ENCODE measurements at regions not wholly inside any gene's neighbourhood (a gene's known extent, or its start where the extent isn't known, plus 50 kb on each side); places are given as distances from the start of the nearest gene placed in this dataset.
"Not testable (repeated sequence)": the region's sequence is repeated elsewhere in the genome, so short reads cannot be mapped to it uniquely, and the experiment has no call there.

DNA sequence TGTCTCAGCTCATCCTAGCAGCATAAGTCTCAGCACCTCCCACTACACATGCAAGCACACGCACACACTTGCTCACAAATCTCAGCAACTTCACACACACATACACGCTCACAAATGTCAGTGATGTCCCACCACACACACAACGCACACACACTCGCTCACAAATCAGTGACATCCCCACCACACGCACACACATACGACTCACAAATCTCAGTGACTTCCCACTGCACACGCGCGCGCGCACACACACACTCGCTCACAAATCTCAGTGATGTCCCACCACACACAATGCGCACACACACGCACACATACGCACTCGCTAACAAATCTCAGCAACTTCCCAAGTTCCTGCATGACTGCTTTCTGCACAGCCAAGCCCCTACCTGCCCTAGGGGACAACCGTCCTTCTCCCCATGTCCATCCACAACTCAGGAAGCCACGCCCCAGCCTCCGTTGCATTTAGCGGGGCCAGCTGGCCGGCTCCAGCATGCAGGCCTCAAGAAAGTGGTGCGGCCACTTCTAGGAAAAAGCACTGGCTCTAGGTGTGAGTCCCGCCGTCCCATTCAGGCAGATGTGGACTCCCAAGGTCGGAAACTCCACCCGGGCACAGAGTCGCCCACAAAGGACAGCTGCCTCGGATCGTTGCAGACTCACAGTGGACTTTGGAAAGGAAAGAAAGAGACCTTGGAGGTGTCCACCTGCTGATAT lies 180.1 kb upstream of the SALL3 start:
- no peak for ATAC-seq
- TF ChIP-seq ESRRG (CRISPR knock-in tag; IDR thresholded peaks at IDR 0.05) (no peak), ARNTL (CRISPR knock-in tag; IDR thresholded peaks at IDR 0.05; ENCODE audit: borderline replicate concordance, low read depth) (no peak), ZNF70 (CRISPR knock-in tag; IDR thresholded peaks at IDR 0.05) (no peak), TSHZ2 (CRISPR knock-in tag; IDR thresholded peaks at IDR 0.05) (no peak), TOX (CRISPR knock-in tag; IDR thresholded peaks at IDR 0.05; ENCODE audit: borderline replicate concordance) (no peak), PPARA (CRISPR knock-in tag; IDR thresholded peaks at IDR 0.05; ENCODE audit: borderline replicate concordance) (no peak), ZFP3 (CRISPR knock-in tag; IDR thresholded peaks at IDR 0.05) (no peak), ZNF565 (CRISPR knock-in tag; conservative IDR thresholded peaks at IDR 0.05; ENCODE audit: low read depth) (no peak), CSDC2 (CRISPR knock-in tag; IDR thresholded peaks at IDR 0.05) (no peak), ZNF8 (CRISPR knock-in tag; IDR thresholded peaks at IDR 0.05) (no peak), BACH2 (CRISPR knock-in tag; IDR thresholded peaks at IDR 0.05; ENCODE audit: borderline replicate concordance) (no peak), ISL1 (CRISPR knock-in tag; IDR thresholded peaks at IDR 0.05) (no peak), RARB (CRISPR knock-in tag; IDR thresholded peaks at IDR 0.05) (no peak), ZFP30 (CRISPR knock-in tag; IDR thresholded peaks at IDR 0.05) (no peak), SNAI2 (CRISPR knock-in tag; IDR thresholded peaks at IDR 0.05) (no peak), GLIS3 (CRISPR knock-in tag; IDR thresholded peaks at IDR 0.05) (no peak), OSR1 (CRISPR knock-in tag; IDR thresholded peaks at IDR 0.05) (no peak)
- TF ChIP-seq, protein P1, sequence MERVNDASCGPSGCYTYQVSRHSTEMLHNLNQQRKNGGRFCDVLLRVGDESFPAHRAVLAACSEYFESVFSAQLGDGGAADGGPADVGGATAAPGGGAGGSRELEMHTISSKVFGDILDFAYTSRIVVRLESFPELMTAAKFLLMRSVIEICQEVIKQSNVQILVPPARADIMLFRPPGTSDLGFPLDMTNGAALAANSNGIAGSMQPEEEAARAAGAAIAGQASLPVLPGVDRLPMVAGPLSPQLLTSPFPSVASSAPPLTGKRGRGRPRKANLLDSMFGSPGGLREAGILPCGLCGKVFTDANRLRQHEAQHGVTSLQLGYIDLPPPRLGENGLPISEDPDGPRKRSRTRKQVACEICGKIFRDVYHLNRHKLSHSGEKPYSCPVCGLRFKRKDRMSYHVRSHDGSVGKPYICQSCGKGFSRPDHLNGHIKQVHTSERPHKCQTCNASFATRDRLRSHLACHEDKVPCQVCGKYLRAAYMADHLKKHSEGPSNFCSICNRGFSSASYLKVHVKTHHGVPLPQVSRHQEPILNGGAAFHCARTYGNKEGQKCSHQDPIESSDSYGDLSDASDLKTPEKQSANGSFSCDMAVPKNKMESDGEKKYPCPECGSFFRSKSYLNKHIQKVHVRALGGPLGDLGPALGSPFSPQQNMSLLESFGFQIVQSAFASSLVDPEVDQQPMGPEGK (CRISPR knock-in tag; IDR thresholded peaks at IDR 0.05; ENCODE audit: borderline replicate concordance) = no peak
- TF ChIP-seq, protein P2, sequence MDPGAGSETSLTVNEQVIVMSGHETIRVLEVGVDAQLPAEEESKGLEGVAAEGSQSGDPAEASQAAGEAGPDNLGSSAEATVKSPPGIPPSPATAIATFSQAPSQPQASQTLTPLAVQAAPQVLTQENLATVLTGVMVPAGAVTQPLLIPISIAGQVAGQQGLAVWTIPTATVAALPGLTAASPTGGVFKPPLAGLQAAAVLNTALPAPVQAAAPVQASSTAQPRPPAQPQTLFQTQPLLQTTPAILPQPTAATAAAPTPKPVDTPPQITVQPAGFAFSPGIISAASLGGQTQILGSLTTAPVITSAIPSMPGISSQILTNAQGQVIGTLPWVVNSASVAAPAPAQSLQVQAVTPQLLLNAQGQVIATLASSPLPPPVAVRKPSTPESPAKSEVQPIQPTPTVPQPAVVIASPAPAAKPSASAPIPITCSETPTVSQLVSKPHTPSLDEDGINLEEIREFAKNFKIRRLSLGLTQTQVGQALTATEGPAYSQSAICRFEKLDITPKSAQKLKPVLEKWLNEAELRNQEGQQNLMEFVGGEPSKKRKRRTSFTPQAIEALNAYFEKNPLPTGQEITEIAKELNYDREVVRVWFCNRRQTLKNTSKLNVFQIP (CRISPR knock-in tag; IDR thresholded peaks at IDR 0.05; ENCODE audit: borderline replicate concordance, low read depth) = no peak

- ATAC-seq = not testable (repeated sequence)
Measured at GRCh38 chr18:78800102-78800851, 179.3 kb upstream of the SALL3 start.

GRCh38 chr18:78801011-78801410 lies 178.6 kb upstream of the SALL3 start:
- no peak for TF ChIP-seq ZC3H10 (CRISPR knock-in tag; IDR thresholded peaks at IDR 0.05)

DNA sequence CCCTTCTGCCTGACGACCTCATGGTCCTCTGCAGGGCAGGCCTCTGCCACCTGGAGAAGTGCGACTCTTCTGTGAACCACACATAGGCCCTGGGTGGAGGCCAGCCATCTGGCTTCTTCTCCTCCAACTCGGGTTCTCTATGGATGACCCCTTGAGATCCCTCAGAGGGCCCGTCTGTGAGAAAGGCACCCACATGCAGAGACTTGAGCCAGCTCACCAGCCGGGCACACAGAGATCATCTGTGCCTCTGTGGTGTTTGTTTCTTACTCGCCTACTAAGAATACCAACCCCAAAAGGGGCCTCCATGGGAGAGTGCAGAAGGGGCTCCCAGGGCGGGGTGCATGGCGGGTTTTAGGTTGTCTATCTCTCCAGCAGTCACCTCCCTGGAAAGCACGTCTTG lies 176.5 kb upstream of the SALL3 start:
- no peak for ATAC-seq
- TF ChIP-seq GLIS3 (CRISPR knock-in tag; IDR thresholded peaks at IDR 0.05) (no peak), RARB (CRISPR knock-in tag; IDR thresholded peaks at IDR 0.05) (no peak), ZC3H10 (CRISPR knock-in tag; IDR thresholded peaks at IDR 0.05) (no peak), PPARA (CRISPR knock-in tag; IDR thresholded peaks at IDR 0.05; ENCODE audit: borderline replicate concordance) (no peak), TSHZ2 (CRISPR knock-in tag; IDR thresholded peaks at IDR 0.05) (no peak), CSDC2 (CRISPR knock-in tag; IDR thresholded peaks at IDR 0.05) (no peak), BACH2 (CRISPR knock-in tag; IDR thresholded peaks at IDR 0.05; ENCODE audit: borderline replicate concordance) (no peak), ZNF8 (CRISPR knock-in tag; IDR thresholded peaks at IDR 0.05) (no peak), ZFP3 (CRISPR knock-in tag; IDR thresholded peaks at IDR 0.05) (no peak), ZNF565 (CRISPR knock-in tag; conservative IDR thresholded peaks at IDR 0.05; ENCODE audit: low read depth) (no peak), ISL1 (CRISPR knock-in tag; IDR thresholded peaks at IDR 0.05) (no peak), ARNTL (CRISPR knock-in tag; IDR thresholded peaks at IDR 0.05; ENCODE audit: borderline replicate concordance, low read depth) (no peak), ESRRG (CRISPR knock-in tag; IDR thresholded peaks at IDR 0.05) (no peak), ZFP30 (CRISPR knock-in tag; IDR thresholded peaks at IDR 0.05) (no peak), TOX (CRISPR knock-in tag; IDR thresholded peaks at IDR 0.05; ENCODE audit: borderline replicate concordance) (no peak), TCF4 (CRISPR knock-in tag; IDR thresholded peaks at IDR 0.05; ENCODE audit: borderline replicate concordance) (no peak)
- TF ChIP-seq, protein P2 (CRISPR knock-in tag; IDR thresholded peaks at IDR 0.05; ENCODE audit: borderline replicate concordance, low read depth) = no peak

More at GRCh38 chr18:78801011-78801410, 178.6 kb upstream of the SALL3 start:
- no peak for ATAC-seq
